ENCODE measurements at regions not wholly inside any gene's neighbourhood (a gene's known extent, or its start where the extent isn't known, plus 50 kb on each side); places are given as distances from the start of the nearest gene placed in this dataset.

GRCh38 chr7:41306486-41306885 is 396.4 kb downstream of the INHBA start:
- TF ChIP-seq CTCF (conservative IDR thresholded peaks at IDR 0.05; ENCODE audit: low read depth) = no peak
- no peak for DNase-seq (ENCODE audit: low spot score)
- no peak overlapping the region for H3K27ac ChIP-seq
- POLR2A ChIA-PET (ENCODE audit: low non-redundant PET) = no interaction called here
- CTCF ChIA-PET = no interaction called here

GRCh38 chr7:41305001-41305400 is 397.9 kb downstream of the INHBA start:
- POLR2A ChIA-PET (ENCODE audit: low non-redundant PET) = no interaction called here
- no peak for TF ChIP-seq CTCF (conservative IDR thresholded peaks at IDR 0.05; ENCODE audit: low read depth)
- no peak overlapping the region for H3K27ac ChIP-seq
- no peak for DNase-seq (ENCODE audit: low spot score)
- CTCF ChIA-PET = no interaction called here

GRCh38 chr7:41303709-41304108 is 399.2 kb downstream of the INHBA start:
- ChIA-PET POLR2A (ENCODE audit: low non-redundant PET) (no interaction called here), CTCF (interaction anchor here (1.3 kb wide), 1 partner anchor 9 kb away, joined by 4 read pairs; no protein-coding TSS in a partner anchor)
- no peak overlapping the region for H3K27ac ChIP-seq
- no peak for DNase-seq (ENCODE audit: low spot score)
- no peak for TF ChIP-seq CTCF (conservative IDR thresholded peaks at IDR 0.05; ENCODE audit: low read depth)

- ChIA-PET POLR2A (ENCODE audit: low non-redundant PET) (no interaction called here), CTCF (no interaction called here)
- DNase-seq (ENCODE audit: low spot score) = no peak
- no peak for TF ChIP-seq CTCF (conservative IDR thresholded peaks at IDR 0.05; ENCODE audit: low read depth)
- no peak overlapping the region for H3K27ac ChIP-seq
Observed at GRCh38 chr7:41298409-41298808, 404.5 kb downstream of the INHBA start.

- ChIA-PET CTCF (interaction anchor here (0.6 to 0.7 kb wide), 2 partner anchors 15 to 234 kb away, joined by 3 read pairs; no protein-coding TSS in a partner anchor), POLR2A (ENCODE audit: low non-redundant PET) (no interaction called here)
- DNase-seq (ENCODE audit: low spot score) = no peak
- TF ChIP-seq CTCF (conservative IDR thresholded peaks at IDR 0.05; ENCODE audit: low read depth) = no peak
- H3K27ac ChIP-seq = no peak overlapping the region
Observed at GRCh38 chr7:41297166-41297565, 405.7 kb downstream of the INHBA start.

- DNase-seq (ENCODE audit: low spot score) = no peak
- H3K27ac ChIP-seq = no peak overlapping the region
- CTCF ChIA-PET = interaction anchor here (0.6 kb wide), 1 partner anchor 65 kb away, joined by 3 read pairs; no protein-coding TSS in a partner anchor
- POLR2A ChIA-PET (ENCODE audit: low non-redundant PET) = no interaction called here
- TF ChIP-seq CTCF (conservative IDR thresholded peaks at IDR 0.05; ENCODE audit: low read depth) = no peak
Observed at GRCh38 chr7:41295455-41295815, 407.5 kb downstream of the INHBA start.
